NCI-H1105 (cell line): ENCODE measurements at regions not wholly inside any gene's neighbourhood (a gene's known extent, or its start where the extent isn't known, plus 50 kb on each side); places are given as distances from the start of the nearest gene placed in this dataset.
"Not testable (repeated sequence)": the region's sequence is repeated elsewhere in the genome, so short reads cannot be mapped to it uniquely, and the experiment has no call there.

Experiments used
- DNase-seq: peaks from one replicate; lab custom pipeline; 2025; lab: John Stamatoyannopoulos, UW

DNA sequence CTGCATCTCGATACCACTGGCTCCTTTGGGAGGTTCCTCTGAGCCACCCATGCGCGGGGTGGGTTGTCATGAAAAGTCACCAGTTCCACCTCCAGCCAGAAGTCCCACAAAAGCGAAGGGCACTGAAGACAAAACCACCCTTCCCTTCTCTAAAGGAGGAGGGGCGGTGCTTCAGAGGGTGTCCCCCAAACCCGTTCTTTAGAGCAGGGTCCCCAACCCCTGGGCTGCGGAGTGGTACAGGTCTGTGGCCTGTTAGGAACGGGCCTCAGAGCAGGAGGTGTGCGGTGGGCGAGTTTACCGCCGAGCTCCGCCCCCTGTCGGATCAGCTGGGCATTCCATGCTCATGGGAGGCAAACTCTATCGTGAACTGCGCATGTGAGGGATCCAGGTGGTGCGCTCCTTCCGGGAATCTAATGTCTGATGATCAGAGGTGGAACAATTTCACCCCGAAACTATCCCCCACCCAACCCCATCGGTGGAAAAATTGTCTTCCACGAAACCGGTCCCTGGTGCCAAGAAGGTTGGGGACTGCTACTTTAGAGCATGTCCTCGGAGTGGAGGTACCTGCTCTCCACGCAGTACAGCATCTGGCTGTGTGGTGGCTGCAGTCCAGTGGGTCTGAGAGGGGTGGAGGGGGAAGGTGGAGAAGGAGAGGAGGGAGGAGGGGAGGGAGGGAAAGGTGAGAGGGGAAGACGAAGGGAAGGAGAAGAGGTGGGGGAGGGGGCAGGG is 72.9 kb upstream of the SEPTIN5 start:
- no peak for DNase-seq

DNA sequence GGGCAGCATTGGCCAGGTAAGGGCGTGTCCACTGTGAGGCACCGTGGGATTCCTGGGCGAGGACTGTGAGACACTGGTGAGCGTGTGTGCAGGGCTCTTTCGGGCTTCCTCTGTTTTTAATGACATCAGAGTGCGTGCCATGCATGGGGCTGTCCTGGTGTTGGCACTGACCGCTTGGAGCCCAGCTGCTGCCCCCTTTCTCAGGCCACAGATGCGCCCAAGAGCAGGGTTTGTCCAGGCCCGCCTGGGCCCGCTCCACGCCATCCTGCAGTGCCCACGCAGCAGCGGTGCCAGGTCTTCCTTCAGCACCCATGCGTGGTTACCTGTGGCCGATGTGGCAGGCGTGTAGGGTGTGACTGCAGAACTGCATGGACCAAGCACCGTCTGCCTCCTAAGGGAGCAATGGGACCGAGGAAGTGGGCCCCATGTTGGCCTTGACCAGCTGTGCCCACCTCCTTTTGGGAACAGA is 72.3 kb upstream of the SEPTIN5 start:
- DNase-seq, result no peak

DNA sequence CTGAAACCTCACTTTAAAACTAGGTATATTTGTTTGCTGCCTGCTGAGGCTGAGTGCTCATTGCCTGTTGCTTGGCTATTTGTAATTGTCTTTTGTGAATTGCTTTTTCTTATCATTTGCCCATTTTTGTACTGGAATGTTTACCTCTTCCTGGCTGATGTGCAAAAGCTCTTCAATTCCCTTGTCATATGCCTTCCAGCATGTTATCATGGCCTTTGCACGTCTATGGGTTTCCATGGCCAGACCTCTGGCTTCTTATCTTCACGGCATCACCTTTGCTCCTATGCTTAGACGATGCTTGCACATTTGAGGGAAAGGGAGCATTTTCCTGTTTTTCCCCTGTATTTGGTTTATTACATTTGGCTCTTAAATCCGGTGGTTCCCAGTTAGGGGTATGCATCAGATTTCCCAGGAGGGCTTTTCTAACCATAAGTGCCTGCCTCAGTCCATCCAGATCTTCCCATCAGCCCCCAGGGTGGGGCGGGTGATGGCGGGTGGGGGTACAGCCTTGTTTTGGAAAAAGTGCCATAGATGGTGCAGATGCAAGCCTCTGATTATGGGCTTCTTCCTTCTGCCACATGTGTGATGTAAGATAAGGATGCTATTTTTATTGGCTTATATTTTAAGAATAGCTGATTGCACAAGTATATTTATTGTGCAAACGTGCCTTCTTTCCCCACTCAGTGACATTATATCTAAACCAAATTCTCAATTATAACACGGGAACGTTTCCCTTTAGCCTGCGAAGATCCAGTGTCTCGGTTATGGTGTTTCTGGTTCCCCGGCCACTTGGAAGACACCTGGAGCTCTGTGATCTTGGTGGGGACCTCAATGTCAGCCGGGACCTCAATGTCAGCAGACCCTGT is 70.6 kb upstream of the SEPTIN5 start:
- DNase-seq, result no peak

DNA sequence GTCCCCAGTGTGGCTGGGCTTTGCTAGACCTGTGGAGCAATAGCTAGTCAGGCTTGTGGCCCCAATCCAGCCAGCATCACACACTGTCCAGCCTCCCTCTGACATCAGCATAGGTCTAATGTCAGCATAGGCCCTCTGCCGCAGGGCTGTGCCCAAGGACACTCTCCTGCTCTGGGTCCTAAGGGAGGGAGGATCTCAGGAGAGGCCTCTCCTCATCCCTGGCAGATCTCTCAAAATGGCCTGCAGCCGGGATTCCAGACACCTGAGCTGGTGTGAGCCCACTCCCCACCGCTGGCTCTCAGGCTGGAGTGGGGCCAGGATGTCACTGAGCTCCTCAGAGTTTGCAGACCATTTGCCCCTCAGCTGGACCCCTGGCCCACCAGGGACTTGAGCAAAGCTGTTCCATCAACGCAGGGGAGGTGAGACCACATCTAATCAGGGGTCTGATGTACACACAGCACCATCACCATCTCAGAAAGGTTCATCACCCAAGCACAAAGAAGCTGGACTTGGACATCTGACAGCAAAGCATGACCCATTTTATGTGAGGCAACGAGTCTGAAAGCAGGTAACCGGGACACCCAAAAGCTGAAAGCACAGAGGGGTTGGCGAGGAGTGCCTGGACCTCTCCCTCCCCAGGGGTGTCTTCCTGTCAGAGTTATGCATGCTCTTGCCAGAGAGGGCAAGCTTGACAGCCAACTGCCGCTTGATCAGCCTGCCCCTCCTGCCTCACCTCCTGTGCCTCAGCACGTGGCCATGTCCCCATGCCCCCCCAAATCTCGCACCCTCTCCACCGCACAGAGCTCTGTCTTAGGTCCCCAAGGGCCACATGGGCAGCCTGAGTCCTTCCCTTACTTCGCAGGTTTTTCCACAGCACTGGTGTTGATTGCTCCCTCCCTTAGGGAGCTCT is 69.7 kb upstream of the SEPTIN5 start:
- no peak for DNase-seq

DNA sequence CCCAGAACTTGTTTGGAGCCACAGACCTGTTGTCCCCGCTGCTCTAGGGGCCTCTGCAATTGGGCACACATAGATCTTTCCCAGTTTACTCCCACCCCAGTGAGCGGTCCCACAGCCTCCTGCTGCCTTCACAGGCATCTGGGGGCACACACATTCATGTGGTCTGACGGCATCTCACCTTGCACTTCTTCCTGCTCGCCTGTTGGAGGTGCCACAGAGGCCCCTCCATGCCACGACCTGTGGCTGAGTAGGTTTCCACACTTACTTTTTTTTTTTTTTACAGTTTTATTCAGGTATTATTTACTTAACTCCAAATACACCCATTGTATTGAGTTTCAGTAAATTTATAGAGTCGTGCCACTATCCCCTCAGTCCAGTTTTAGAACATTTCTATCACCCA is 68.9 kb upstream of the SEPTIN5 start:
- no peak for DNase-seq

DNA sequence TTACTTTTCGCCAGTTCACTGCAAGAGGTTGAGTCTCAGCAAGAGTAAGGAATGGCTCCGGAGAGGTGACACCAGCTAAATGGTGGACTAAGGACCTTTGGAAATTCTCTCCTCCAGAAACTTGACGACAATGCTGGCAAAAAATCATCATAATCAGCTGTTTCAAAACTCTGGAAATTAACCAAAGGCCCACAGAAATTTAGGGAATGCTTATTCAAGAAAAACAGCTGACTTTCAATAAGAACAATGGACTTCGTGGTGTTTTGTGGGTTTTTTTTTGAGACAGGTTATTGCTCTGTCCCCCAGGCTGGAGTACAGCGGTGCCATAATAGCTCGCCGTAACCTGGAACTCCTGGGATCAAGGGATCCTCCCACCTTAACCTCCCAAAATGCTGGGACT is 68.4 kb upstream of the SEPTIN5 start:
- DNase-seq, result no peak

DNA sequence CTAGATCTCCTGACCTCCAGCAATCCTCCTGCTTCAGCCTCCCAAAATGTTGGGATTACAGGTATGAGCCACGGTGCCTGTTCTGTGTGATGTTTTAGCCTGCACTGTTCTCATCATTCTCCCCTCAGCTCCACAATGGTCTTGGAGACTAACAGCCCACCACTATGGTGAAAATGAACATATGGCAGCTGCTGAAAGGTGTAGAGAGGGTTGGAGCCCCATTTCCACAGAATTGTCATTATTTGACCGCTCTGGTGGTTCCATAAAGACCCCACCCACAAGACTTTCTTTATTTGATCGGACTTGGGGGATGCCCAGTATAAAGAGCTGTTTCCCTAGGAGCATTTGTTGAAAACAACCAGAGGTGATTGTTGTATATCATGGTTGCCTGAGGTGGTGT is 67.9 kb upstream of the SEPTIN5 start:
- DNase-seq, result no peak

DNA sequence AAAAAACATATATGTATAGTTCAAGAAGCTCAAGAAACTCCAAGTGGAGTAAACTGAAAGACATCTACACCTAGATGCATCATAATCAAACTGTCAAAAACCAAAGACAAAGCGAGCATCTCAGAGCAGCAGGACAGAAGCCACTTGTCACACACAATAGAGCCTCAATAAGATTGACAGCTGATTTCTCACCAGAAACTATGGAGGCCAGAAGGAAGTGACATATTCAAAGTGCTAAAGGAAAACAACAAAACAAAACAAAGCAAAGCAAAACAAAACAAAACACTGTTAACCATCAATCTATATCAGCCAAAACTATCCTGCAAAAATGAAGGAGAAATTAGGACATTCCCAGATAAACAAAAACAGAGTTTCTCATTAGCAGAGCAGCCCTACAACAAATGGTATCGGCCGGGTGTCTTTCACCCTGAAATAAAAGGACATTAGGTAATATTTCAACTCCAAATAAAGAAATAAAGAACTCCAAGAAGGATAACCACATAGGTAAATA is 65.8 kb upstream of the SEPTIN5 start:
- DNase-seq, result no peak

DNA sequence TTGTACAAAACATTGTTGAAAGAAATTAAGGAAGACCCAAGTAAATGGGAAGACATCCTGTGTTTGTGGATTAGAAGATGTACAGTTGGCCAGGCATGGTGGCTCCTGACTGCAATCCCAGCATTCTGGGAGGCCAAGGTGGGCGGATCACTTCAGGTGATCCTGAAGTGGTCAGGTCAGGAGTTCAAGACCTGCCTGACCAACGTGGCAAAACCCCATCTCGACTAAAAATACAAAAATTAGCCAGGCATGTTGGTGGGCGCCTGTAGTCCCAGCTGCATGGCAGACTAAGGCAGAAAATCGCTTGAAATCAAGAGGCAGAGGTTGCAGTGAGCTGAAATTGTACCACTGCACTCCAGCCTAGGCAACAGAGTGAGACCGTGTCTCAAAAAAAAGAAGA is 62.0 kb upstream of the SEPTIN5 start:
- DNase-seq, result no peak

DNA sequence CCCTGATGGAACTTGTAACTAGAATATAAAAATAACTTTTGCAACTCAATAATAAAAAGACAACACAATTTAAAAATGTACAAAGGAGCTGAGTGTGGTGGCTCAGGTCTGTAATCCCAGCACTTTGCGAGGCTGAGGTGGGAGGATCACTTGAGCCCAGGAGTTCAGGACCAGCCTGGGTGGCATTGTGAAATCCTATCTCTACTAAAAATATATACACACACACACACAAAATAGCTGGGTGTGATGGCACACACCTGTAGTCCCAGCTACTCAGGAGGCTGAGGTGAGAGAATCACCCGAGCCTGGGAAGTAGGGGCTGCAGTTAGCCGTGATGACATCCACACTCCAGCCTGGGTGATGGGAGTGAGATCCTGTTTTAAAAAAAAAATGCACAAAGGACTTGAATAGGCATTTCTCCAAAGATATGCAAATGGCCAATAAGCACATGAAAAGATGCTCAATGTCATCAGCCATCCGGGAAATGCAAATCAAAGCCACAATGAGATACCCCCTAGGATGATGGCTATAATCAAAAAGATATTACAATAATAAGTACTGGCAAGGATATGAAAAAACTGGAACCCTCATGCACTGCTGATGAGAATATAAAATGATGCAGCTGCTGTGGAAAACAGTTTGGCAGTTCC is 59.8 kb upstream of the SEPTIN5 start:
- no peak for DNase-seq

DNA sequence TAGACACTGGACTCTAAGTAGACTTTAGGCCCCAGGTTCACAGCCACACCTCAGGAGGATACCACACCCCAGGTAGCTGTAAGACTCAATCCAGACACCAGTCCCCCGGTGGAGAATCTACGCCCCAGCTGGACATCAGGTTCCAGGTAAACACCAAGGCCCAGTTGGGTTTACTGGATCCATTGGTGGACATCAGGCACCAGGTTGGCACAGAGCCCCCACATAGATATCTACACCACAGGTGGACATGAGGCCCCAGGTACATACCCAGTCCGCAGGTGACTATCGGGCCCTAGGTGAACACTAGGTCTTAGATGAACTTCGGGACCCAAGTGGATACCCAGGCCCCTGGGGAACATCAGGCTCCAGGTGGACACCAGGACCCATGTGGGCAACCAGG is 58.9 kb upstream of the SEPTIN5 start:
- no peak for DNase-seq

DNA sequence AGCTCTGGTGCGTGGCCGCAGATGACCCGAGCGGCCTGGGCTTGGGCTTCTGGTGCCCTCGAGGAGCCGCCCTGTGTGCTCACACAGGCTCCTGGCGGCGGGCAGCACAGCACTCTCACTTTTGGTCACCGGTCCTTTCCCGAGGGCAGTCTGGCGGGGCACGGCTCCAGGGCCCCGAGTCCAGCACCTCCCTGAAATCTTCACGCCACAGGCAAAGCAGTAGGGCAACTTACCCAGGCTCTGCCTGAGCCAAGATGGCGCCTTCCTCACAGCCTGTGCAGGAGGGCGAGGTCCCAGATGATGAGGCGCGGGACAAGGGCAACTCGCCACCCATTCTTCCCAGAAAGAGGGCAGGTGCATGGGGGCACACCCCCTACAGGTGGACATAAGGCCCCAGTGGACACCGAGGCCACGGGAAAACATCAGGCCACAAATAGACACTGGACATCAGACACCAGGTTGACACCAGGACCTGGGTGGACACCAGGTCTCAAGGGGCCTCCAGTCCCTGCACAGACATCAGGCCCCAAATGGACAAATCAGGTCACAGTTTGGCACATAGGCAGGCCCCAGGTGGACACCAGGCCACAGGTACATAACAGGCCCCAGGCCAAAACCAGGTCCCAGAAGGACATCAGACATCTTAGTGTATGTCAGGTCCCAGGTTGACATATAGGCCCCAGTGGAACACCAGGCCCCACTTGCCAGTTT is 57.6 kb upstream of the SEPTIN5 start:
- no peak for DNase-seq

DNA sequence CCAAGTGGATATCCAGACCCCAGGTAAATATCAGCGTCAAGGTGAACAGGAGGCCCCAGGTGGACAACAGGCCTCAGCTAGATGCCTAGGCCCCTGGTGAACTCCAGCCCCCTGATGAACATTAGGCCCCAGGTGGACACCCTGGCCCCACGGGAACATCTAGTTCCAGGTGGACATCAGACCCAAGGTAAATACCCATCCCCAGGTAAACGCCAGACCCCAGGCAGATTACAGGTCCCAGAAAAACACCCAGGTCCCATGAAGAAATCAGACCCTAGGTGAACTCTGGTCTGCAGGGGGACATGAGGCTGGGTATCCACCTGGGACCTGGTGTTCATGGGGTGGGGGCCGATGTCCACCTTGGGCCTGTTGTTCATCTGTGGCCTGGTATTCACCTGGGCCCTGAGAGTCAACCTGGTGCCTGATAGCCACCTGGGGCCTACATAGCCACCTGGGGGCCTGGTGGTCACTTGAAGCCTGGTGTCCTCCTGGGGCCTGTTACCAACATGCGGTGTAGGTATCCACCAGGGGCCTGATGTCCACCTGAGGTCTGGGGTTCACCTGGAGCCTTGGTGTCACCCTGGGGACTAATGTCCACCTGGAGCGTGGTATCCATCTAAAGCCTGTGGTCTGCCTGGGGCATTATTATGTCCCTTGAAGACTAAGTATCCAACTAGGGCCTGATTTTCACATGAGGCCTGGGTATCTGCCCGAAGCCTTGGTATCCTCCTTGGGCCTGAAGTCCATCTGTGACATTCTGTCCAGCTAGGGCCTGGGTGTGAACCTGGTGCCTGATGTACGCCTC is 56.8 kb upstream of the SEPTIN5 start:
- DNase-seq, result no peak

DNA sequence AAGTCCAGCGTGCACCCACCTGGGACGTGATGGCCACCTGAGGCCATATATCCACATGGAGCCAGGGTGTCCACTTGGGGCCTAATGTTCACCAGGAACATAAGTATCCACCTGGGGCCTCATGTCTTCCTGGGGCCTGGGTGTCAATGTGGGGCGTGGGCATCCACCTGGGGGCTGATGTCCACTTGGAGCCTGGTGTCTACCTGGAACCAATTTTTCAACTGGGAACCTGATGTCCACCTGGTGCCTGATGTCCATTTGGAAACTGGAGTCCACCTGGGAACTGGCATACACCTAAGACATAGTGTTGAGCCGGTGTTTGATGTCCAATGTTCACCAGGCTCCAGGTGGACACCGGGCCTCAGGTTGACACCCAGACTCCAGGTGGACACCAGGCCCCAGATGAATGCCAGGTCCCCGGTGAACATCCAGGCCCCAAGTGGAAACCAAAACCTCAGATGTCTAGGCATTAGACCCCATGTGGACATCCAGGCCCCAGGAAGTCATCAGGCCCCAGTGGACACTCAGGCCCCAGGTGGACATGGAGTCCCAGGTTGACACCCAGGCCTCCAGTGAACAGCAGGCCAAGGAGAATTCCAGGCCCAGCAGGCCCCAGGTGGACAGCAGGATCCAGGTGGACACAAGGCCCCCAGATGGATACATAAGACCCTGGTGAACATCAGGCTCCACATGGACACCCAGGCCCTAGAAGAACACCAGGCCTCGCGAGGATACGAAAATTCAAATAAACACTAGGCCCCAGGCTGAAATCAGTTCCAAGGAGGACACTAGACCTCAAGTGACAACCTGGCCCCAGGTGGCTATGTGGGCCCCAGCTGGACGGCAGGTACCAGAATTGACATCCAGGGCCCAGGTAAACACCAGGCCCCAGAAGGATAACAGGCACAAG is 56.0 kb upstream of the SEPTIN5 start:
- no peak for DNase-seq

DNA sequence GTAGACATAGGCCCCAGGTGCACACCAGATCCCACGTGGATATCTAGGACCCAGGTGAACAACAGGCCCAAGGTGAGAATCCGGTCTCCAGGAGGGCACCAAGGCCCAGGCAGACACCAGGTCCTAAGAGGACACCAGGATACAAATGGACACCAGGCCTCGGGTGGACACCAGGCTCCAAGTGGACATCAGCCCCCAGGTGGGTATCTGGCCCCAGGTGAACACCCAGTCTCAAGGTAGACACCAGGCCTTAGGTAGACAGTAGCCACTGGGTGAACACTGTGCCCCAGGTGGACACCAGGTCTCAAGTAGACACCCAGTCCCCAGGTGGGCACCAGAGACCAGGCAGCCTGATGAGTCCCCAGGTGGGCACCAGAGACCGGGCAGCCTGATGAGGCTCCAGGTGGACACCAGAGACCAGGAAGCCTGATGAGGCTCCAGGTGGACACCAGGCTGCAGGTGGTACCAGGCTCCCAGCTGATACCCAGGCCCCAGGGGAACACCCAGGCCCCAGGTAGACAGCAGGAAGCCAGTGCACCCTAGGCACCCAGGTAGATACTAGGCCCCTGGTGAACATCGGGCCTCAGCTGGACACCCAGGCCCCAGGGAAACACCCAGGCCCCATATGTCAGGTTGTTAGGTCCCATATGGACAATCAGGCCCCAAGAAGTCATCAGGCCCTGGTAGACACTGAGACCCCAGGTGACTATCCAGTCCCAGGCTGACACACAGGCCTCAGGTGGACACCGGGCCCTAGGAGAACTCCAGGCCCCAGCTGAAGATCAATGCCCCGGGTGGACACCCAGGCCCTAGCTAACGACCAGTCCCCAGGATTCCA is 55.1 kb upstream of the SEPTIN5 start:
- DNase-seq, result no peak

DNA sequence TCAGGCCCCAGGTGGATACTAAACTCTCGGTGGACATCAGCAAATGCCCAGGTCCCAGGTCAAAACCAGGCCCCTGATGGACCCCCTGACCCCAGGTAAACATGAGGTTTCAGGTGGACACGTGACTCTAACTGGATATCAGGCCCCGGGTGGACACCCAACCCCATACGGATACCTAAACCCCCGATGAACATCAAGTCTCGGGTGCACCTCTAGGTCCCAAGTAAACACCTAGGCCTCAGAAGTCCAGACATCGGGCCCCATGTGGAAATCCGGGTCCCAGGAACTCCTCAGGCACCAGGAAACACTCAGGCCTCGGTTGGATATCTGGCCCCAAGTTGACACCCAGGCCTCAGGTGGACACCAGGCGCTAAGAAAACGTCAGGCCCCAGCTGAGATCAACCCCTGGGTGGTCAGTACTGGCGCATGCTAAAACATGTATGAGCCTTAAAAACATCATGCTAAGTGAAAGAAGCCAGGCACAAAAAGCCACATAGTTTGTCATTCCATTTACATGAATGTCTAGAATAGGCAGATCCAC is 54.4 kb upstream of the SEPTIN5 start:
- DNase-seq, result no peak

DNA sequence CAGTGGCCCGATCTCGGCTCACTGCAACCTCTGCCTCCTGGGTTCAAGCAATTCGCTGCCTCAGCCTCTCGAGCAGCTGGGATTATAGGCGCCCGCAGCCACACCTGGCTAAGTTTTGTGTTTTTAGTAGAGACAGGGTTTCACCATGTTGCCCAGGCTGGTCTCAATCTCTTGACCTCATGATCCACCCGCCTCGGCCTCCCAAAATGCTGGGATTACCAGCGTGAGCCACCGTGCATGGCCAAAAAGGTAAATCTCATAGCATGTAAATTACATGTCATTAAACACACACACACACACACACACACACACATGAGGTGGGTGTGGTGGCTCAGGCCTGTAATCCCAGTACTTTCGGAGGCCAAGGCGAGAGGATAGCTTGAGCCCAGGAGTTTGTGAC is 53.7 kb upstream of the SEPTIN5 start:
- not testable (repeated sequence) for DNase-seq

DNA sequence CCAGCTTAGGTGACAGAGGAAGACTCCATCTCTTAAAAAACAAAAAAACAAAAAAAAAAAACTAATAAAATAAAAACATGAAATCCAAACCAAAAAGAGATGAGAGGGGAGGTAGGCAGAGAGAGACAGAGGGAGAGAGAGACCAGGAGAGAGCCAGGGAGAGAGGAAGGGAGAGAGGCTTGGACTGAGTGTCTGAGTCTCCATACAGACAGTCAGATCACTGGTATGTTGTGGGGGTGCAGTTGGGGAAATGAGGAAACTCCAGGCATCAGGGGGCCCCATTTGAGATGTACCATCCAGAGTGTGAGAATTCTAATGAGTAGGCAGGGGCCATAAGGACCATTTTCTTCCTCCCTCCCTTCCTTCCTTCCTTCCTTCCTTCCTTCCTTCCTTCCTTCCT is 53.1 kb upstream of the SEPTIN5 start:
- no peak for DNase-seq
